ACC112 (cell line): ENCODE measurements at regions not wholly inside any gene's neighbourhood (a gene's known extent, or its start where the extent isn't known, plus 50 kb on each side); places are given as distances from the start of the nearest gene placed in this dataset.
"Not testable (repeated sequence)": the region's sequence is repeated elsewhere in the genome, so short reads cannot be mapped to it uniquely, and the experiment has no call there.

Experiments used
- H2AFZ ChIP-seq: fragments of 200-600 bp; sonication (generic); one replicate; pipeline ENCODE4 v1.6.0; 2017; ENCODE audit warnings: antibody characterized with exemption, low read length; ENCODE audit not compliant: unreplicated experiment
- H3K27ac ChIP-seq: fragments of 200-600 bp; sonication (generic); 2 replicates; pipeline ENCODE4 v1.5.1; 2014; ENCODE audit warnings: low read depth, mild to moderate bottlenecking, antibody characterized with exemption, low read length, moderate library complexity
- H3K27me3 ChIP-seq: fragments of 200-600 bp; sonication (generic); 2 replicates; pipeline ENCODE4 v1.6.1; 2014; ENCODE audit warnings: mild to moderate bottlenecking, antibody characterized with exemption, low read length, moderate library complexity, mixed read lengths; ENCODE audit not compliant: insufficient read depth
- H3K36me3 ChIP-seq: fragments of 200-600 bp; sonication (generic); 2 replicates; pipeline ENCODE4 v1.6.1; 2016; ENCODE audit warnings: mild to moderate bottlenecking, antibody characterized with exemption, low read length, moderate library complexity, mixed read lengths; ENCODE audit not compliant: insufficient read depth
- H3K4me1 ChIP-seq: fragments of 200-600 bp; sonication (generic); one replicate; pipeline ENCODE4 v1.6.1; 2016; ENCODE audit warnings: low read length, mixed read lengths; ENCODE audit not compliant: insufficient read depth, unreplicated experiment, control insufficient read depth
- H3K4me3 ChIP-seq: fragments of 200-600 bp; sonication (generic); 2 replicates; pipeline ENCODE4 v1.5.1; 2014; ENCODE audit warnings: mild to moderate bottlenecking, low read depth, low read length
- H3K79me2 ChIP-seq: fragments of 200-600 bp; sonication (generic); one replicate; pipeline ENCODE4 v1.6.0; 2016; ENCODE audit warnings: low read length; ENCODE audit not compliant: control insufficient read depth, unreplicated experiment, insufficient read depth

- Histone ChIP-seq H3K36me3 (no peaks in the 10 kb centered on the region), H3K27ac (no peak overlapping the region)
Observed at GRCh38 chr12:125860672-125861288, 795.5 kb downstream of the AACS start.

DNA sequence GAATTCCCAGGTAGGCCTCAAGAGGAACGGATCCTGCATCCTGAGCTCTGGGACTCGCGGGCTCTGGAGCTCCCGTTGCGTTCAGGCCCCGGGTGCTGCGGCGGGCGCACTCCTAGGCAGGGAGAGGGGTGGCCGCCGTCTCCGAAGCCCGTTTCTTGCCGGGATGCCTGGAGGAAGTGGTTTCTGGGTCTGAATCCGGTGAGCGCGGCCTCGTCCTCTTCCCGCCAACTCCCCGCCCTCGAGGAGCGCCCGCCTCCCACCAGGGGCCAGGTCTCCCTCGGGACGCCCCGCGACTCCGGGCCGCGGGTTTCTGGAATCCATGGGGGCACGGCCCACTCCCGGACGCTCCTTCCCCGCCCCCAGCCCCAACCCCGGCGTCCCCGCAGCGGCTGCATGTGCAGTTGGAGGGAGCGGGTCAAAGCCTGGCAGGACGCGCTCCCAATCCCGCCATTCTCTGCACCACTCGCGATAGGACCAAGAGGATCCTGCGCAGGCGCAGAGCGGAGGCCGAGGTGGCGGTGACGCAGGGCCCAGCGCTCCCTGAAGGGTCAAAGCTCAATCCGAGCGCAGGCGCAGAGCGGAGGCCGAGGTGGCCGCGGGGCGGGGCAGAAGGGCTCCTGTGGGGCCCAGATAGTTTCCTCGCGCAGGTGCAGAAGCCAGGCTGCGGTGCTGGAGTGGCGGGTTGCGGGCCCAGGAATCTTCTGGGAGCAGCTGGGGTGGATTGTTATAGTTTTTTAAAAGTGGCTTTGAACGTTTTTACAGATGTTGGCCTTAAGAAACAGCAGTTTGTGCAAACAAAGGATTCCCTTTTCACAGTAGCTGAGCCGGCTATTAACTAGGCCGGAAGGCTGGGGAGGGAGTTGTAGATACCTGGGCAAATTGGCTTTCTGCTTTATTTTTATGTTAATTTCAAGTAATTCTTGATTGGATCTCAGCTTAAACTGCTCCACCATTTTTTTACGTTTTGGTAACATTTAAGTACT lies 796.4 kb downstream of the AACS start:
- Histone ChIP-seq H3K4me1 (no peaks in the 10 kb centered on the region), H3K36me3 (no peaks in the 10 kb centered on the region), H3K27me3 (no peaks in the 10 kb centered on the region), H2AFZ (no peak overlapping the region), H3K27ac (no peak overlapping the region), H3K79me2 (no peaks in the 10 kb centered on the region), H3K4me3 (no peak overlapping the region)

More at GRCh38 chr12:125860672-125861288, 795.5 kb downstream of the AACS start:
- Histone ChIP-seq H3K27me3 (no peaks in the 10 kb centered on the region), H3K4me1 (no peaks in the 10 kb centered on the region), H3K4me3 (no peak overlapping the region), H3K79me2 (no peaks in the 10 kb centered on the region), H2AFZ (no peak overlapping the region)

DNA sequence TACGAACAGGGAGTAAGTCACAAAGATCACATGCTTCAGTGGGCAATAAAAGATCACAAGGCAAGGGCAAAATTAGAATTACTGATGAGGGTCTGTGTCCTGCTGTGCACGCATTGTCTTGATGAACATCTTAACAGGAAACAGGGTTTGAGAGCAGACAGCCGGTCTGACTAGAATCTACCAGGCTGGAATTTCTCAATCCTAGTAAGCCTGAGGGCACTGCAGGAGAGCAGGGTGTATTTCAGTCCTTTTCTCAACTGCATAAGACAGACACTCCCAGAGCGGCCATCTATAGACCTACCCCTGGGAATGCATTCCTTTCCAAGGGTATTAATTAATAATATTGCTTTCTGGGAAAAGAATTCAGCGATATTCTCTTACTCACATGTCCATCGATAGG lies 800.0 kb downstream of the AACS start:
- not testable (repeated sequence) for H3K27me3 ChIP-seq, H3K79me2 ChIP-seq, H2AFZ ChIP-seq, H3K36me3 ChIP-seq, H3K4me3 ChIP-seq, H3K4me1 ChIP-seq, H3K27ac ChIP-seq

- Histone ChIP-seq H3K27me3 (no peaks in the 10 kb centered on the region), H3K79me2 (no peaks in the 10 kb centered on the region), H3K36me3 (no peaks in the 10 kb centered on the region), H2AFZ (no peak overlapping the region), H3K4me3 (no peak overlapping the region), H3K27ac (no peak overlapping the region), H3K4me1 (no peaks in the 10 kb centered on the region)
Observed at GRCh38 chr12:125871811-125872594, 806.8 kb downstream of the AACS start.

DNA sequence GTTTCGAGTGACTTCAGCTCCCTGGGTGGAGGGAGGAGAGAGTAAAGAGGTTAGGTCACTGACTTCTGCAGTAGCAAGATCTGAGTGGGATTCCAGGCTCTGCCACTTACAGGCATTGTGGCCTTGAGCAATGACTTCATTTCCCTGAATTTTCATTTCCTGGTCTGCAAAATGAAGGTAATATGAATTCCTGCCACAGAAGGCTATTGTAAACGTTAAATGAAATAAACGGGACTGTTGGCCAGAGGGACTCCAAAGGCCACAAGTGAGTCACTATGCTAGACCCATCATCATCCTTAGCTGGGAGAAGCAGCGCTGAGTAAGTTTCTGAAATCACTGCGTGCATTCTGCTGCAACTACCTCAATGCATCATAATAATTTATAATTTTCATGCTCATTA lies 807.8 kb downstream of the AACS start:
- Histone ChIP-seq H2AFZ (no peak overlapping the region), H3K4me3 (no peak overlapping the region), H3K79me2 (no peaks in the 10 kb centered on the region), H3K36me3 (no peaks in the 10 kb centered on the region), H3K27me3 (no peaks in the 10 kb centered on the region), H3K4me1 (no peaks in the 10 kb centered on the region), H3K27ac (no peak overlapping the region)

DNA sequence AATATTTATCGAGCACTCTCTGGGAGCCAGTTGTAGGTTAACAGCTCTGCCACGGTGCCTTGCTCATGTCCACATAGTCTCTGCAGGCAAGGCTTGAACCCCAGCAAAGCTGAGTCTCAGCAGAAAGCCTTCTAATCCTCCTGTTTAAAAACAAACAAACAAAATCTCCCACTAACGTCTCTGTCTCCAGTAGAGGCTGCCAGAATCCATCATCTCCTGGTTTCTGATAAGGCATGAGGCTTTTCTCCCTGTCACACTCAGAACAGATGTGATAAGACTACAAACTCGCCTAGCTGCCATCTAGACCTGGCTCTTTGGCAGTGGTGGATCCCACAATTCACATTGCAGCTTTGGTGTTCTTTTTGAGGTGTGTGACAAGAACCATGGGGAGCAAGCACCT lies 813.2 kb downstream of the AACS start:
- no peaks in the 10 kb centered on the region for H3K79me2 ChIP-seq
- H2AFZ ChIP-seq = no peak overlapping the region
- no peak overlapping the region for H3K4me3 ChIP-seq
- H3K27me3 ChIP-seq = no peaks in the 10 kb centered on the region
- H3K27ac ChIP-seq = no peak overlapping the region
- no peaks in the 10 kb centered on the region for H3K36me3 ChIP-seq
- no peaks in the 10 kb centered on the region for H3K4me1 ChIP-seq

- Histone ChIP-seq H3K4me3 (no peak overlapping the region), H3K36me3 (no peaks in the 10 kb centered on the region), H3K79me2 (no peaks in the 10 kb centered on the region), H2AFZ (no peak overlapping the region), H3K27ac (no peak overlapping the region), H3K27me3 (no peaks in the 10 kb centered on the region), H3K4me1 (no peaks in the 10 kb centered on the region)
Observed at GRCh38 chr12:125882141-125882540, 816.9 kb downstream of the AACS start.

GRCh38 chr12:125888921-125889320 lies 823.7 kb downstream of the AACS start:
- Histone ChIP-seq H3K27me3 (no peaks in the 10 kb centered on the region), H3K4me1 (no peaks in the 10 kb centered on the region), H2AFZ (no peak overlapping the region), H3K27ac (no peak overlapping the region), H3K79me2 (no peaks in the 10 kb centered on the region), H3K4me3 (no peak overlapping the region), H3K36me3 (no peaks in the 10 kb centered on the region)

DNA sequence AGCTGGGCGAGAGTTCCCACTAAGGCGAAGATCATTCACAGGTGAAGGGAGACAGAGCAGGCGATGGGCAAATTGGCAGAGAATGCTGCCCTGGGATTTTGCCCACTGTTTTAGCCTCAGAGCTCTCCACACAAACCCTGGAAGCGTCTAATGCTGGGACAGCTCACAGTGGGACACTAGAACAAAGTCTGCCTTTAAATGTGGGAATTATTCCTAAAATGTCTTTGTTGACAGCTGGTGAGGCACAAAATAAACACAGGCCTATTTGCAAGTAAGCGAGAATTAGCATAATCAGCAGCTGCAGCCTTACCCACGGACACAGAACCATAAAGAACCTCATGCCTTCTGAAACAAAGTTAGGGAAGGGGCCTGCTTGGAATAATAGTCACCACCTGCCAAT lies 824.5 kb downstream of the AACS start:
- no peak overlapping the region for H2AFZ ChIP-seq
- no peaks in the 10 kb centered on the region for H3K36me3 ChIP-seq
- H3K4me3 ChIP-seq = no peak overlapping the region
- H3K27ac ChIP-seq = no peak overlapping the region
- no peaks in the 10 kb centered on the region for H3K4me1 ChIP-seq
- H3K79me2 ChIP-seq = no peaks in the 10 kb centered on the region
- no peaks in the 10 kb centered on the region for H3K27me3 ChIP-seq

DNA sequence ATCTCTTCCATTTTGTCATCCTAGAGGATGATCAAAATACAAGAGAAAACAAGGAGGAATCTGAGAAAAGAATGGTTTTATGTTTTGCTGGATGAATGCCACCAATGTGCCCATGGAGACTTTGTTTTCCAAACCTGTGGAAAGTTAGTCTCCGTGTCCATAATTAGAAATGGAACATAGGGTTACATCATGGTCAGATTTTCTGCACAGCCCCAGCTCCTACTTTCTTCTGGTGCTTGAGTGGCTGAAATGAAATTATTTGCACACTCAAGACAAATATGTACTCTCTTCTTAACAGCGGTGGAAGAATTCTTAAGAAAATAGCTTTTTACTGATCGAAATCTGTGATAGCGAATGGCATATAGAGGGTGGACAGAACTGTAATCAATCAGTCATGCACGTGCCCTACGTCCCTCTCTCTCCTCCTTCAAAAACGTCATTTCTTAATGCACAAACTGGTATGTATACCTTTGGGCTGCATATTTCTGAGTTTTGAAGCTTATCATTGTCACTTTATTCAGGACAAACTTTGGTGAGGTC lies 825.2 kb downstream of the AACS start:
- H3K27me3 ChIP-seq = no peaks in the 10 kb centered on the region
- no peaks in the 10 kb centered on the region for H3K4me1 ChIP-seq
- H2AFZ ChIP-seq = no peak overlapping the region
- H3K79me2 ChIP-seq = no peaks in the 10 kb centered on the region
- no peak overlapping the region for H3K4me3 ChIP-seq
- H3K36me3 ChIP-seq = no peaks in the 10 kb centered on the region
- H3K27ac ChIP-seq = no peak overlapping the region
